ENCODE measurements at regions not wholly inside any gene's neighbourhood (a gene's known extent, or its start where the extent isn't known, plus 50 kb on each side); places are given as distances from the start of the nearest gene placed in this dataset.

GRCh38 chr2:204428675-204429074 is 116.6 kb upstream of the PARD3B start:
- no peaks in the 10 kb centered on the region for H3K9me3 ChIP-seq (ENCODE audit: low read length)
- no peaks in the 10 kb centered on the region for H3K36me3 ChIP-seq (ENCODE audit: insufficient read depth, low read length)
- no peak overlapping the region for H3K27ac ChIP-seq (ENCODE audit: low read depth, low read length)
- no peaks in the 10 kb centered on the region for H3K27me3 ChIP-seq (ENCODE audit: control insufficient read depth in 1 of 2, insufficient read depth in 2 of 2, low read length in 2 of 2)
- no peaks in the 10 kb centered on the region for H3K4me1 ChIP-seq (ENCODE audit: insufficient read depth, low read length)
- H3K9ac ChIP-seq (ENCODE audit: low read length): no peak overlapping the region
- H3K4me3 ChIP-seq (ENCODE audit: low read depth in 1 of 2, low read length in 2 of 2): no peak overlapping the region

GRCh38 chr2:204431529-204431928 is 113.7 kb upstream of the PARD3B start:
- Histone ChIP-seq H3K9ac (ENCODE audit: low read length) (no peak overlapping the region), H3K36me3 (ENCODE audit: insufficient read depth, low read length) (no peaks in the 10 kb centered on the region), H3K4me1 (ENCODE audit: insufficient read depth, low read length) (peaks cover 12% of the 10 kb centered on the region), H3K9me3 (ENCODE audit: low read length) (no peaks in the 10 kb centered on the region), H3K4me3 (ENCODE audit: low read depth in 1 of 2, low read length in 2 of 2) (no peak overlapping the region), H3K27ac (ENCODE audit: low read depth, low read length) (no peak overlapping the region), H3K27me3 (ENCODE audit: control insufficient read depth in 1 of 2, insufficient read depth in 2 of 2, low read length in 2 of 2) (no peaks in the 10 kb centered on the region)

GRCh38 chr2:204432196-204432595 is 113.1 kb upstream of the PARD3B start:
- no peaks in the 10 kb centered on the region for H3K36me3 ChIP-seq (ENCODE audit: insufficient read depth, low read length)
- H3K9ac ChIP-seq (ENCODE audit: low read length): no peak overlapping the region
- no peak overlapping the region for H3K4me3 ChIP-seq (ENCODE audit: low read depth in 1 of 2, low read length in 2 of 2)
- peaks cover 19% of the 10 kb centered on the region for H3K4me1 ChIP-seq (ENCODE audit: insufficient read depth, low read length)
- H3K27ac ChIP-seq (ENCODE audit: low read depth, low read length): no peak overlapping the region
- no peaks in the 10 kb centered on the region for H3K27me3 ChIP-seq (ENCODE audit: control insufficient read depth in 1 of 2, insufficient read depth in 2 of 2, low read length in 2 of 2)
- no peaks in the 10 kb centered on the region for H3K9me3 ChIP-seq (ENCODE audit: low read length)

- no peaks in the 10 kb centered on the region for H3K27me3 ChIP-seq (ENCODE audit: control insufficient read depth in 1 of 2, insufficient read depth in 2 of 2, low read length in 2 of 2)
- H3K4me1 ChIP-seq (ENCODE audit: insufficient read depth, low read length): peaks cover 20% of the 10 kb centered on the region
- H3K27ac ChIP-seq (ENCODE audit: low read depth, low read length): no peak overlapping the region
- no peaks in the 10 kb centered on the region for H3K9me3 ChIP-seq (ENCODE audit: low read length)
- no peak overlapping the region for H3K9ac ChIP-seq (ENCODE audit: low read length)
- H3K4me3 ChIP-seq (ENCODE audit: low read depth in 1 of 2, low read length in 2 of 2): no peak overlapping the region
- H3K36me3 ChIP-seq (ENCODE audit: insufficient read depth, low read length): no peaks in the 10 kb centered on the region
These were observed 110.4 kb upstream of the PARD3B start for GRCh38 chr2:204434660-204435462.

GRCh38 chr2:204436230-204436629 is 109.0 kb upstream of the PARD3B start:
- no peak overlapping the region for H3K27ac ChIP-seq (ENCODE audit: low read depth, low read length)
- H3K4me1 ChIP-seq (ENCODE audit: insufficient read depth, low read length): peaks cover 20% of the 10 kb centered on the region
- H3K9me3 ChIP-seq (ENCODE audit: low read length): no peaks in the 10 kb centered on the region
- H3K4me3 ChIP-seq (ENCODE audit: low read depth in 1 of 2, low read length in 2 of 2): no peak overlapping the region
- no peaks in the 10 kb centered on the region for H3K27me3 ChIP-seq (ENCODE audit: control insufficient read depth in 1 of 2, insufficient read depth in 2 of 2, low read length in 2 of 2)
- H3K36me3 ChIP-seq (ENCODE audit: insufficient read depth, low read length): no peaks in the 10 kb centered on the region
- no peak overlapping the region for H3K9ac ChIP-seq (ENCODE audit: low read length)

GRCh38 chr2:204437408-204437807 is 107.9 kb upstream of the PARD3B start:
- Histone ChIP-seq H3K36me3 (ENCODE audit: insufficient read depth, low read length) (no peaks in the 10 kb centered on the region), H3K27me3 (ENCODE audit: control insufficient read depth in 1 of 2, insufficient read depth in 2 of 2, low read length in 2 of 2) (no peaks in the 10 kb centered on the region), H3K4me3 (ENCODE audit: low read depth in 1 of 2, low read length in 2 of 2) (no peak overlapping the region), H3K27ac (ENCODE audit: low read depth, low read length) (no peak overlapping the region), H3K9ac (ENCODE audit: low read length) (no peak overlapping the region), H3K9me3 (ENCODE audit: low read length) (no peaks in the 10 kb centered on the region), H3K4me1 (ENCODE audit: insufficient read depth, low read length) (peaks cover 20% of the 10 kb centered on the region)

- no peak overlapping the region for H3K27ac ChIP-seq (ENCODE audit: low read depth, low read length)
- no peaks in the 10 kb centered on the region for H3K36me3 ChIP-seq (ENCODE audit: insufficient read depth, low read length)
- no peak overlapping the region for H3K9ac ChIP-seq (ENCODE audit: low read length)
- H3K4me1 ChIP-seq (ENCODE audit: insufficient read depth, low read length): peaks cover 20% of the 10 kb centered on the region
- no peak overlapping the region for H3K4me3 ChIP-seq (ENCODE audit: low read depth in 1 of 2, low read length in 2 of 2)
- no peaks in the 10 kb centered on the region for H3K27me3 ChIP-seq (ENCODE audit: control insufficient read depth in 1 of 2, insufficient read depth in 2 of 2, low read length in 2 of 2)
- no peaks in the 10 kb centered on the region for H3K9me3 ChIP-seq (ENCODE audit: low read length)
These were observed 107.2 kb upstream of the PARD3B start for GRCh38 chr2:204437815-204438756.

- H3K4me3 ChIP-seq (ENCODE audit: low read depth in 1 of 2, low read length in 2 of 2): no peak overlapping the region
- H3K27me3 ChIP-seq (ENCODE audit: control insufficient read depth in 1 of 2, insufficient read depth in 2 of 2, low read length in 2 of 2): no peaks in the 10 kb centered on the region
- H3K9ac ChIP-seq (ENCODE audit: low read length): no peak overlapping the region
- no peak overlapping the region for H3K27ac ChIP-seq (ENCODE audit: low read depth, low read length)
- peaks cover 4% of the 10 kb centered on the region for H3K9me3 ChIP-seq (ENCODE audit: low read length)
- no peaks in the 10 kb centered on the region for H3K36me3 ChIP-seq (ENCODE audit: insufficient read depth, low read length)
- H3K4me1 ChIP-seq (ENCODE audit: insufficient read depth, low read length): peaks cover 10% of the 10 kb centered on the region
These were observed 104.0 kb upstream of the PARD3B start for GRCh38 chr2:204441316-204441715.

- no peak overlapping the region for H3K4me3 ChIP-seq (ENCODE audit: low read depth in 1 of 2, low read length in 2 of 2)
- no peak overlapping the region for H3K27ac ChIP-seq (ENCODE audit: low read depth, low read length)
- H3K36me3 ChIP-seq (ENCODE audit: insufficient read depth, low read length): no peaks in the 10 kb centered on the region
These were observed 100.1 kb upstream of the PARD3B start for GRCh38 chr2:204445149-204445548.

GRCh38 chr2:204447722-204448121 is 97.6 kb upstream of the PARD3B start:
- H3K27ac ChIP-seq (ENCODE audit: low read depth, low read length): no peak overlapping the region
- peaks cover 38% of the 10 kb centered on the region for H3K4me1 ChIP-seq (ENCODE audit: insufficient read depth, low read length)
- no peak overlapping the region for H3K9ac ChIP-seq (ENCODE audit: low read length)
- peaks cover 4% of the 10 kb centered on the region for H3K9me3 ChIP-seq (ENCODE audit: low read length)
- H3K4me3 ChIP-seq (ENCODE audit: low read depth in 1 of 2, low read length in 2 of 2): no peak overlapping the region
- H3K36me3 ChIP-seq (ENCODE audit: insufficient read depth, low read length): no peaks in the 10 kb centered on the region
- H3K27me3 ChIP-seq (ENCODE audit: control insufficient read depth in 1 of 2, insufficient read depth in 2 of 2, low read length in 2 of 2): no peaks in the 10 kb centered on the region

More at GRCh38 chr2:204445149-204445548, 100.1 kb upstream of the PARD3B start:
- peaks cover 13% of the 10 kb centered on the region for H3K4me1 ChIP-seq (ENCODE audit: insufficient read depth, low read length)
- H3K9ac ChIP-seq (ENCODE audit: low read length): no peak overlapping the region
- H3K9me3 ChIP-seq (ENCODE audit: low read length): peaks cover 4% of the 10 kb centered on the region
- no peaks in the 10 kb centered on the region for H3K27me3 ChIP-seq (ENCODE audit: control insufficient read depth in 1 of 2, insufficient read depth in 2 of 2, low read length in 2 of 2)

- Histone ChIP-seq H3K9me3 (ENCODE audit: low read length) (peaks cover 3% of the 10 kb centered on the region), H3K4me3 (ENCODE audit: low read depth in 1 of 2, low read length in 2 of 2) (no peak overlapping the region), H3K36me3 (ENCODE audit: insufficient read depth, low read length) (no peaks in the 10 kb centered on the region), H3K27me3 (ENCODE audit: control insufficient read depth in 1 of 2, insufficient read depth in 2 of 2, low read length in 2 of 2) (no peaks in the 10 kb centered on the region), H3K9ac (ENCODE audit: low read length) (no peak overlapping the region), H3K4me1 (ENCODE audit: insufficient read depth, low read length) (peaks cover 61% of the 10 kb centered on the region), H3K27ac (ENCODE audit: low read depth, low read length) (no peak overlapping the region)
These were observed 95.3 kb upstream of the PARD3B start for GRCh38 chr2:204449977-204450376.
